Mammary epithelial cell (primary cell): ENCODE measurements at regions not wholly inside any gene's neighbourhood (a gene's known extent, or its start where the extent isn't known, plus 50 kb on each side); places are given as distances from the start of the nearest gene placed in this dataset.
A peak's percentile ranks its signal among the peaks of the same experiment; 100 is the strongest.

Source experiments
- EZH2 ChIP-seq: IDR thresholded peaks from 2 replicates; pipeline ENCODE4 v1.6.1; 2012; ENCODE audit warnings: low read length, inconsistent platforms, borderline replicate concordance
- TF ChIP-seq, protein P1 (sequence below), 2 donors: IDR thresholded peaks in 1 of 2; conservative IDR thresholded peaks in 1 of 2; 2 replicates each; pipeline ENCODE4 v1.5.1; 2011 to 2012; ENCODE audit warnings: inconsistent platforms in 2 of 2, low read length in 2 of 2, mild to moderate bottlenecking in 2 of 2, control low read depth in 1 of 2, low read depth in 1 of 2; ENCODE audit not compliant: insufficient read depth in 1 of 2; ENCODE audit errors: extremely low read depth in 1 of 2

DNA sequence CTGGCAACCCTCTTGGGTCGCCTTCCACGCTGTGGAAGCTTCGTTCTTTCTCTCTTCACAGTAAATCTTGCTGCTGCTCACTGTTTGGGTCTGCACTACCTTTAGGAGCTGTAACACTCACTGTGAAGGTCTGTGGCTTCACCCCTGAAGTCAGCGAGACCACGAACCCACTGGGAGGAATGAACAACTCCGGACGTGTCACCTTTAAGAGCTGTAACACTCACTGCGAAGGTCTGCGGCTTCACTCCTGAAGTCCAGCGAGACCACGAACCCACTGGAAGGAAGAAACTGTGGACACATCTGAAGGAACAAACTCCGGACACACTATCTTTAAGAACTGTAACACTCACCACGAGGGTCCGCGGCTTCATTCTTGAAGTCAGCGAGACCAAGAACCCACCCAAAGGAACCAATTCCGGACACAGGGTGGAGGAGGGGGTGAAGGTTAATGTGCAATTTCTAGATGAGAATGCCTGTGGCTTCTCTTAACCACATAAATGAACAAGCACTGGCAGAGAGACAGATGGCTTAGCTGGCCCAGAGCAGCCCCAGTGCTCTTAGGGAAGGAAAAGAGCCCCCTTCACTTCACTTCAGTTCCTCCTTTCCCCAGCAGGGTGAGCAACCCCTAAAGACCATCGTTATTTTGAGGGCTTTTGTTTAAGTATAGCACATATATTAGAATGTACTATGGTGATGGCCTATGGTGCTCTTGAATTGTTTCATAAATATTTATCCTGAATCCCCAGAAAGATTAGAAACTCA, 73.0 kb downstream of the LUZP4 start:
- TF ChIP-seq, protein P1, sequence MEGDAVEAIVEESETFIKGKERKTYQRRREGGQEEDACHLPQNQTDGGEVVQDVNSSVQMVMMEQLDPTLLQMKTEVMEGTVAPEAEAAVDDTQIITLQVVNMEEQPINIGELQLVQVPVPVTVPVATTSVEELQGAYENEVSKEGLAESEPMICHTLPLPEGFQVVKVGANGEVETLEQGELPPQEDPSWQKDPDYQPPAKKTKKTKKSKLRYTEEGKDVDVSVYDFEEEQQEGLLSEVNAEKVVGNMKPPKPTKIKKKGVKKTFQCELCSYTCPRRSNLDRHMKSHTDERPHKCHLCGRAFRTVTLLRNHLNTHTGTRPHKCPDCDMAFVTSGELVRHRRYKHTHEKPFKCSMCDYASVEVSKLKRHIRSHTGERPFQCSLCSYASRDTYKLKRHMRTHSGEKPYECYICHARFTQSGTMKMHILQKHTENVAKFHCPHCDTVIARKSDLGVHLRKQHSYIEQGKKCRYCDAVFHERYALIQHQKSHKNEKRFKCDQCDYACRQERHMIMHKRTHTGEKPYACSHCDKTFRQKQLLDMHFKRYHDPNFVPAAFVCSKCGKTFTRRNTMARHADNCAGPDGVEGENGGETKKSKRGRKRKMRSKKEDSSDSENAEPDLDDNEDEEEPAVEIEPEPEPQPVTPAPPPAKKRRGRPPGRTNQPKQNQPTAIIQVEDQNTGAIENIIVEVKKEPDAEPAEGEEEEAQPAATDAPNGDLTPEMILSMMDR (conservative IDR thresholded peaks at IDR 0.05 in 1 of 2, IDR thresholded peaks at IDR 0.05 in 1 of 2; ENCODE audit: extremely low read depth in 1 of 2, insufficient read depth in 1 of 2, low read depth in 1 of 2, low read length in 2 of 2), result peak in 1 of 2 donors; percentile 5
- no peak for TF ChIP-seq EZH2
